ENCODE measurements at regions not wholly inside any gene's neighbourhood (a gene's known extent, or its start where the extent isn't known, plus 50 kb on each side); places are given as distances from the start of the nearest gene placed in this dataset.

GRCh38 chr2:179349670-179350303 is 85.2 kb upstream of the SESTD1 start:
- TF ChIP-seq CTCF (IDR thresholded peaks at IDR 0.05) (no peak), EP300 (IDR thresholded peaks at IDR 0.05) (no peak), POLR2A (IDR thresholded peaks at IDR 0.05) (no peak)

Data from tibial nerve (tissue), 4 donors.